GM04504 (cell line): ENCODE measurements at regions not wholly inside any gene's neighbourhood (a gene's known extent, or its start where the extent isn't known, plus 50 kb on each side); places are given as distances from the start of the nearest gene placed in this dataset.

Experiments
- DNase-seq: peaks from one replicate; pipeline ENCODE4 v3.0.0-alpha.2; 2012; ENCODE audit warnings: low read depth

DNA sequence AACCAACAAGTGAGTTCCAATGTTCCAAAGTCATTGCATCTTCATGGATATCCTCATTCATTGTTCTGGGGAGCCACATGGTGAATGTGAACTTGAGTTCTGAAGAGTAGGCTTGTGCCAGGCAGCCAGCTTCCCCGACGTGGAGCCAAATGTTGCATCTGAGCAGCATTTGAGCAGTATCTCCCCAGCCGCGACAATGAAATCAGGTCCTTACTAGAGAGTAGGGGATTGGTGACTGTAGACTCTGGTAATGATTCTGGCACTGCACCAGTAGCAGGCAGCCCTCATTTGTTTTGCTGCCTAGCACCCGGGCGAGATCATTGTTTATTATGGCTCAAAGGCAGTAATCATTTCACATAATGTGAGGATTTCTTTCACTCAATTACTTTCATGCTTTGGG lies 451.4 kb upstream of the C9orf72 start:
- DNase-seq = no peak

DNA sequence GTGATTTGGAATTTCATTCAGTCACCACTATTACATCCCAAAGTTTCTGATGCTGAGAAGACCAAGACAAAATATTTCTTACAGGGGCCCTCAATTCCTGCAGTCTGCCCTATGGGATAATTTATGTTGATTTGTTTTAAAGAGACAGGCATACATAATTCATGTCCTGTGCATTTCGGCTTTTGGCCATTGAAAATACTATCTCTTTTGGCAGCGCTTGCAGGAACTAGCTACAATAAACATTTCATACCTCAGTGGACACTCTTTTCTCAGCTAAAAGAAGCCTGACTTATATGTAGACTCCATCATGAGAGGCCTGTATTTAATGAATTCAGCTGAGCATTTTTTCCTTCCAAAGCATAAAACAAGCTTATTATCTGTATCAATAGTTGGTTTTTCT lies 451.9 kb upstream of the C9orf72 start:
- no peak for DNase-seq

DNA sequence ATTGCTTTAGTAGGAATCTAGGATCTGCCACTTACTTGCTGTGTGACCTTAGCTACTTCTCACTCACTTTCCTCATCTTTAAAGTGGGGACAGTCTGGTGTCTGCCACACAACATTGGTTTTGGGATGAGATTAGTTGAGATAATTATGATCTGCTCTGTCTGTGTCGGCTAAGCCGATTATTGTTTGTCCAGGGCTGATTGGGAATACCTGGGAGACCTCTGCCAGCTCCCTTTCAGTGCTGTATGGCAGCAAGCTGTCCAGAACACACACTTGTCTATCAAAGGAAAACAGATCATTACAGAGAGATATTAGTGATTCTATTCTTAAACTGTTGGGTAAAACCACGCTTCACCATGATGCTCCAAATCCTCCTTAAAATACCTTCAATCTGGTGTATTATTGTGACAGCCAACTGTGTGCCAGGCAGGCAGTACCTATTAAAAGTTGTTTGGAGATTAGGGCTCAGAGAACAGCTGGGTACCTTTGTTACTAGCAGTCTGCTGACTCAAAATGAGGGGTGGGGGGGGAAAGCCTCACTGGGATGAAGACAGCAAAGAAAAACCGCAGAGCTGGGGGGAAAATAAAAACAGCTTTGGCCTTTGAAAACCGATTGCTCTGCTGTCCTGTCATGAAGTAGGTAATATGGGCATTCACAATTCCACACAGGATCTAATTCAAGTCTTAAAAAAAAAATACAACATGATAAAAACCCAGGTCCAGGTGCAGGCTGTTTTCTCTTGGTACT lies 458.4 kb upstream of the C9orf72 start:
- no peak for DNase-seq

DNA sequence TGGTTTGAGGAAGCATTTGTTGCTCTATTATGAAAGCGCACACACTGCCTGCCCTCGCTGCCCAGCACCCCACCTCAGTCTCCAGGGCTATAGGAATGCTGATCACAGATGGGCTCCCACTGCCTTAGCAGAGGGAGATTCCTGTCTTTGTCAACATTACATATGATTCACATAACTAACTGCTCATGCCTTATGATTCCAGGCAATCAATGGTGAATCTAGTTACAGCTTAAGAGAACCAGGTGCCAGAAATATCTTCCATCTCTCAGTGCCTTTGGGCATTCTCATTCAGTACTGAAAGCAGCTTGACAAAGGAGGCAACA lies 458.9 kb upstream of the C9orf72 start:
- no peak for DNase-seq

DNA sequence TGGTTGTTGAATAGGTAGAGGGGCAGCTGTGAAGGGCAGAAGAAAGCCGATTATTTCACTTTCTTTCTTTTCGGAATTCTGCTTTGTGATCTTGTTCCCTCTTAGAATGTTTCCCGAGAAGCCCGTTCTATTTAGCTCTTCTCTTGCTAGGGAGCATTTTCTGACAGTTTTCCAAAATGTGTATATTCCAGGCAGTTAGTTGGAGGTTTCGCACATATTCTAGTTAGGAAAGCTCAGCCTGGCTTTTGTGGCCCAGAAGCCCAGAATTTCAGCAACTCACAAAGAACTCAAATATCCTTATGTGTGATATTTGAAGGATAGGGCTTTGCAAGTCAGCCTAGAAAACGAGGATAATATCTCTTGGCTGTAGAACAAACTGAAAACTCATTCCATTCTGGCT lies 461.0 kb upstream of the C9orf72 start:
- no peak for DNase-seq

DNA sequence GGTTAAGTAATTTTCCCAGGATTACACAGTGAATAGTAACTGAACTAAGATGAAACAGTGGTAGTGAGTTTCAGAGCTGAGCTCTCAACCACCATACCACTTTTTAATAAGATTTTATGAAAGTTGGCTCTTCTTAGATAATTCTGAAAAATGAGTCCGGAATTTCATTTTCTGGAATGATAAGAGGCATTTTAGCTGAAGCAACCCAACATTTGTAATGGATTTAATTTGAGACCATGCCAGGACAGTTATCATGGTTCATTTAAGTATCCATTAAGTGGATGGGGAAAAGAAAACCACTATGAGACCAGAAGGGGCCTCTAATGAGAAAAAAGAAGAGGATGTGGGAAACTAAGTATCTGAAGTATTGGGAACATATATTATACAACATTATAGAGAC lies 464.7 kb upstream of the C9orf72 start:
- DNase-seq = no peak

DNA sequence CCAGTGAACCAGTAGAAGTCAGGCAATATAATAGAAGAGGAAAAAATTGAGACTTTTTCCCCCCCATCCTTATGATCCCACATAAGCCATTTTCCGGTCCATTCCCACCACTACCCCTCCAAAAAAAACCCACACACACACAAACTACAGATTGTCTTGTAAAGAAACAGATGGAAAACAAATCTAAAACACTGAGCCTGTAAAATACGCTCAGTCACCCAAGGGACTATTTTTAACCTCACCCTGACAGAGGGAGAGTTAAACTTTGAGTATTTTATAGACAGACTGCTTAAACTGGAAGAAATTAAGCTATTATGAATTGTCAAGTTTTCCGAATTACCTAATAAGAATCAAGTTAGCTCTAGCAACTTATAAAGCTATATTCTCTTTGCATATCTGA lies 471.8 kb upstream of the C9orf72 start:
- DNase-seq = no peak

DNA sequence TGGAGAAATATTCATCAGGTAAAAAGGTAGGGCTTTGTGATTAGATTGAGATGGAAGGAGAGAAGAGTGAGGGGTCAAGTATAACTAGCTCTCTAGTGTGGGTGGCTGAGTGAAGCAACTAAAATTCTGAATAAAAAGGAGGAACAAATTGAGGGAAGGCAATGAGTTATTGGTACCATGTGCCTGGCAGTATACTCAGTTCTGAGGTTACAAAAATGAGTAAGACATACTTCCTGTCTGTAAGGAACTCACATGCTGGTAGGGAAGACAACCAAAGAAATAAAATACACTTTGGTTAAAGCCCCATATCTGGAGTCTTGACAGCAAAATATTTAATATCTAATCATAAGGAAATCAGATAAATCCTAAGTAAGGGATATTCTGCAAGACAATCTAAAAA lies 476.8 kb upstream of the C9orf72 start:
- no peak for DNase-seq

DNA sequence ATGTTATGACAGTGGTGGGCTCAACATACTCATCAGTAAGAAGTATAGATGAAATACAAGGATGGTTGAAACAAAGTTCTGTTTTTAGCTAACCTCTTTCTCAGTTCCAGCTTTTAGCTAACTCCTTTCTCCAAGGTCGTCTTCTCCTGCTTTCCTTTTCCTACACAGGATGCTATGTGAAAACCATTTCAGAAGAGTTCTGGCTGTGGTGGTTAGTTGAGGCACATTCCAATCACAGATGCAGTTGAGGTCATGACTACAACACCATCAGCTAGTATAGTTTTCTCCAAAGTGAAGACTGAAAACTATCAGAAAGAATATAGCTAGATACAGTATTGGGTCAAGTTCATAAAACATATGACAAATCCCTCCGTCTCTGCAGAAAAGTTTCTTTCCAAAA lies 477.7 kb upstream of the C9orf72 start:
- DNase-seq = no peak

DNA sequence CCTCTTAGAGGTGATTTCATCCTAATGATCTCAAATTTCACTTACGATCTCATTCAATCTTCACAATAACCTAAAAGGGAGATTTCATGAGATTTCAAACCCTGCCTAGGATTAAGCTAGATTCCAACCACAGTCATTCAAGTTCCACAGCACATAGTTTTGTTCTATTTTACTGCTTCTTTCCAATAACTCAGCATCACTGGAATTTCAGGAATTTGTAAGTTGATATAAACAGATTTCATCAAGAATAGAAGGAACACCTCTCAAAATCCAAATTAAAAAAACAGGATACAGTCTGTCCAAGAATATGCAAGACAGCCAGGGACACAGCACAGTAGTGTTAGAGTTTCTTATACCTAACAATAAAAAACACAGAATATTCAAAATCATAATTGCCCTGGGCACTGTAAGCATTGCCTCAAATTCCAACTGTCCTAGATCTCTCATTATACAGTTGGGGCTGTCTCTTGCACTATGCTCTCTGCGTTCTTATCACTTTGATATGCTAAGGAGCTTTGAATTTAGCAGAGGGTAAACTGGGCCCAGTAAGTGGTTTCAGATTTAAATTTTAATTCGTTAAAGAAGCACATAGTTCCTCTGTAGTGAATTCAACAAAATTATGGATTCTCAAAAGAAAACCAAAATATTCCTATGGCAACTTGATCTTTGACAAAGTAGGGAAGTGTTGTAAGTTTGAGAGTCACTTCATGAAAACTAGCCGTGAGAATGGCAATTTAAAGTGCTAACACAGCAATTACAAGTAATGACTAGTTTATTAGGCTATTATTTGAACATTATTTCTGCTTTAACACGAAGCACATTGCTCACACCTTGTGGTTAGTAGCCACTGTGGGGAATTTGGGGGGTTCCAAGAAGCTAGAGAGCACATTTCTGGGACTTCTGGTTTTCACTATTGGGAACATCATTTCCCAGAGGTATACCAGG lies 478.6 kb upstream of the C9orf72 start:
- no peak for DNase-seq

DNA sequence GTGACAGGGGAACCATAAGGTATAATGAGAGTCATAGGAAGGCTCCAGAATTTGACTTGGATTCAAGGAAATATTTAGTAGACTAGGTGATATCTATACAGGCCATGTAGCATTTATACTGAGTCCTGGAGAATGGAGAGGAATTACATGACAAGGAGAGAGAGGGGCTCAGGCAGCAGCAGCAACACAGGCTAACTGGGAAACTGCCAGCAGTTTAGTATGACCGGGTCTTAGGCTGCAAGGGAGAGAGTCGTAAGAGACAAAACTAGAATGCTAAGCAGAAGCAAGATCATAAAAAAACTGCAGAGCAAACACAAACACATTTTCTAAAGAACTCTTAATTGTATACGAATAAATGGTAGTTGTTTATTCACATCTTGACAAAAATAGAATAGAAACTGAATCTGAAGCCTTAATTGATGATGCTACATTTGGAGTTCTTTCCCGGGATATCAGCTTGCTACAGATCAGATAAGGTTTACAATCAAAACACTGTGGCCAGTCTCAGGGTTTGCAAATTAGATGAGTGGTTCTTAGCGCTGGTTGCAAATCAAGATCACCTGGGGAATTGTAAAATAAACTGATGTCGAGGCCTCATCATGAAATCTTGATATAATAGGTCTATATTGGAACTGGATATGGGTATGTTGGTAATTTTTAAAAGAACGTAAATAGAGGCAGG lies 480.0 kb upstream of the C9orf72 start:
- no peak for DNase-seq

DNA sequence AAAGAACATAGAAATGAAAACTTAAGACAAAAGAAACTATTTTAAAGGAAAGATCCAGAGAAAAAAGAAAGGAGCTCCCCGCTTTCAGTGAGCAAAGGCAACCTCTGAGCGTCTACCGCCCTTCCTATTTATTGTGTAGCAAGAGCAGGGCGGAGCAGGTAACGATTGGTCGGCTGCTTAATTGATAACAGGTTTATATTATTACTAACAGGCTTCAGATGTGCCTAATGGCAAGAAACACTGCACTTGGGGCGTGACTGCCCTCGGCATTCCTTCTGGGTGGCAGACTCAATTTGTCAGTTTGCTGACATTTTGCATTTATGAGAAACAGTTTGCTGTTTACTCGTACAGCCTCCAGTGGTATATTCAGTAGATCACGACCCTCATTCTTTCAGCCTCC lies 482.7 kb upstream of the C9orf72 start:
- DNase-seq = no peak

DNA sequence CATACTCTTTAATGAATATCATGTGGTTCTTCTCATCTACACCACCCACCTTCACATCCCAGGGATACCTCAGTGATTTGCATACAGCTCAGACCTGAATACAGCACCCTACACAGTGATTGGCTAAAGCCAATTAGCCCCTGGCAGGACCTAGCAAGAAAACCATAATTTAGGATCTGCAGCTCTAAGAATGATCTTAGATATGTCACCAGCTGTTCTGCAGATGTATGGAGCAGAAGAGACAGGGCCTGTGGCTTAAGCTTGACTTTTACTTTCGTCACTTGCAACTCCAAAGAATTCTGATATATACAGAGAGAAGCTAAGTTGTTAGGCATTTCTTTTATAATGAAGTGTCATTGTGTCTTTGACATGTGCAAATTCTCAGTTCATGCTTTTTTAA lies 483.2 kb upstream of the C9orf72 start:
- no peak for DNase-seq

DNA sequence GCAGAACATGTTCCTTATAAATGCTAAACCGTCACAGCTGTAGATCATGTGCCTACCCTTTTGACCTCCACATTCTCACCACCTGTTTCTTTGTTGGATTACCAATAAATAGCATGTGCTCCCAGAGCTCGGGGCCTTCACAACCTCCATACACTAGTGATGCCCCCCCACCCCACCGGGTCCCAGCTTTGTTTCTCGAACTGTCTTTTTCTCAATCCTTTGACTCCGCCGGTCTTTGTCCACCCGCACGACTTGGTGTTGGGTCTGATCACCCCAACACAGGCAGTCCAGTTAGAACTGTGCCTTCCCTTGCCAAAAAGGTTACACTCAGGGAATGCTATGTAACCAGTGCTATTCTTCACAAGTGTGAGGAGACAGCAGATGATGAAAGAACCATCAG lies 485.9 kb upstream of the C9orf72 start:
- no peak for DNase-seq

DNA sequence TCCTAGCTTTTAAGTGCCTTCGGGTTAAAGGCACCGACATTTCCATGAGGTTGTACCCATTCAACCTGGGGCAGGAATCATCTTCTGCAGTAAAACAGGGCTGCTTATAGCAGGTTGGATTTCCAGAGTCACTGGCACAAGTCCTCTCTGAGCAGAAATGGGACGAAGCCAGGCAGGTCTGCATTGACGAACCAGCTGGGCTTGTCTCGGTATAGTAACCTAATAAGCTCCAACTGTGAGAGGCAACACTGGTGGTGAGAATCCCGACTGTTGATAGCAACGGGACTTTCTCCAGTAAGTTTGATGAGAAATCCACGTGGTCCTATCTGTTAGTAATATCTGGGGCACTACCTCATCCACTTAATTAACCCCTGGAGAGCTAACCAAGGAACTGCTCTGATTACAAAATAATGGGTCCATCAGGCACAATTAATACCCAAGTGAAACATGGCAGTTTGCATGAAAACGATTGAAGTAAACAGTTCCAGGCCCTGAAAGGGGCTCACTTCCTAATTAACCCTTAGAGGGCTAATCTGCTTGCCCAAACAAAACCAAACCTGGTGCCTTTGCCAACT lies 491.0 kb upstream of the C9orf72 start:
- DNase-seq = no peak

DNA sequence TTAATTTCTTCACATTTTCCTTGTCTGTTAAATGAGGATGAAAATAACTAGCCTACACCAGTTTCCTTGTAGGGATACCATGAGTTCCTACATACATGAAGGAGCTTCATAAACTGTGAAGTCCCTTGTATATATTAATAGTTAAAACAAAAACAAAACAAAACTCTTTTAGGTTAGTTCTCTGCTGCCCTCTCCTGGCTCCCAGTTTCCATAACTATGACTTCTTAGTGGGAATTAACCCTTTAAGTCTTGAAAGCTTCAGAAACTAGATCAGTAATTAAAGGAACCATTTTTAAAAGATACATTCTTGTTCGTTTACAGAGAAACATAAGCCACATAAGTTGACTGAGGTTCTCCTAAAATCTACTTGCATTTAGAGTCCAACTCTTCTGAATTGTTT lies 500.0 kb upstream of the C9orf72 start:
- no peak for DNase-seq

DNA sequence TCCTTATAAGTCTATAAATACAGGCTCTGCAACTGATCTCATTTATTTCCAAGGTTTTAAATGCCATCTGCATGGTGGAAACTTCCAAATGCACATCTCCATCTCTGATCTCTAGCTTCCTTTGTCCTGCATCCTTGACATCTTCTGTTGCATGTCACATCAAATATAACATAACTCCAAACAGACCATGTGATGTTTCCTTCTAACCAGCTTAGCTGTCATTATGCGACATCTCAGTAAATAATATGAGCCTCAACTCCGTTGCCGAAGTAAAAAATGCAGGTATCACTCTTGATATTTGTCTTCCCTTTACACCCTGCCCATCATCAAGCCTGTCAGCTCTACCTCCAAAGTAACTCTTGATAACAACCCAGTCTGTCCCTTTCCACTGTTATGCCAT lies 506.4 kb upstream of the C9orf72 start:
- no peak for DNase-seq

DNA sequence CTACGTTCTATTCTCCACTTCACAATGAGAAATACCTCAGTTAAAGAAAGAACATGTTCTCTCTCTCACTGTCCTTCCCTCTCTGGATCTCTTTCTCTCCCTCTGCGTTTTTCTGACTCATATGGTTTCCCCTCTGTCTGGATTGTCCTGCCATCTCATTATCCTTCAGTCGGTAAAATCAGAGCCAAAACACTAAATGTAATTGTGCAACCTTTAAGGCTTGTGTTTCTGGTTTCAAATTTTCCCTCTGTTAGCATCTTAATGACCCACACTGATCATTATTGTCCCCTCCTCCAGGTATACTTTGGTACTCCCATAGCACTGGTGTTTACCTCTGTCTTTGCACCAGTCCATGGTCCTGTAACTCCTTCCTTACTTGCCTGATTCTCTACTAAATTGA lies 509.4 kb upstream of the C9orf72 start:
- no peak for DNase-seq

DNA sequence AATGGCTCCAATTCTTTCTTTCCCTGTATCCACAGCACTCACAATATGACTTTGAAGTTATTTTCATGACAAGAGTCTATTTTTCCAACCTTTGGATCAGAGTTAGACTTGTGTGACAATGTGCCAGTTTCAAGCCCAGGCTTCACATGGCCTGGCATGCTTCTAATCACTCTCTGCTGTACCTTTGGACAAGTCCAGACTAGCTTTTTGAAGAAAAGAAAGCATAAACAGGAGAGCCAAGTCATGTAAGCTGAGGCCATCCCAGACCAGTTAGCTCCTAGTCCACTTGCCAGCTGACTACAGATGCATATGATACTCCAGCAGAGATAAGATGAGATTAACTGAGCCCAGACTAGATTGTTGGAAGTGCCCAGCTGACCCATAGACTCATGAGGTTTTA lies 513.6 kb upstream of the C9orf72 start:
- DNase-seq = no peak

DNA sequence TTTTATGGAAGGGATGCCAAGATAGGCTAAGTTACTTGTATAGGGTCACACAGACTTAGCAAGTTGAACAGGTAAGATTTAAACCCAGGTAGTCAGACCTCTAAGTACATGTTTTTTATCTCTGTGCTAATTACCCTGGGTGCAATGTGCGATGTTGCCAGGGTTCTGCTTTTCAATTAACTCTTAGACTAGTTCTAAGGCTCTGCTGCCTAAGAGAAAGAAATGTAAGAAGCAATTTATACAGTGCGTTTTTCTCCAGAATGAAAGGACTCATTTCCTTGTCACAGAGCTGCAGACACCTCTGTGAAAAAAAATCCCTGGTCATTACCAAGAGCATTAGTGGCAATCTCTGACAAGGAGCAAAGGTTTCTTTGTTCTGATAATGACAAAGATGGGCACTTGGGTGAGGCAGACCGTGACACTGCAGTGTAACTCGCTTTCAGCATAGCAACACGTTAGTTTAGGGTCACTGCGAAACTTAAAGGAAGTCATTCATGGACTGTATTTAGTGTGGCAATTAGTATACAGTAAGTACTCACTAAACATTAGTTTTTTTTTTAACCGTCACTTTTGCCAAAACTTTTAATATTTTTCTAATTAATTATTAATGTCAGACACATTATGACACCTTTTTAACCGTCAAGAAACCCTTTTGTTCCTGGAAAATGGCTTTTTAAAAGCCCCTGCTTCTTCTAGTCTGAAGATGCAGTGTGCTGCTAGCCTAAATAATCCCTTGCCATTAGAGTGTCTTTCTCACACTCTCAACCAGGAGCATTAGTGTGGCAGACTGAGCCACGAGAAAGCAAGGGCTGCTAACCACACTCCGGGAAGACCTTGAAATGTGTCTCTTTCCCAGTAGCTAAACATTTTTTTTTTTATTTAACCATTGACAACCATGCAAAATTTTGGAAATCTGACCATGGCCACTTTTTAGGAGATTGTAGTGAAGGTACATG lies 520.0 kb upstream of the C9orf72 start:
- DNase-seq = no peak

DNA sequence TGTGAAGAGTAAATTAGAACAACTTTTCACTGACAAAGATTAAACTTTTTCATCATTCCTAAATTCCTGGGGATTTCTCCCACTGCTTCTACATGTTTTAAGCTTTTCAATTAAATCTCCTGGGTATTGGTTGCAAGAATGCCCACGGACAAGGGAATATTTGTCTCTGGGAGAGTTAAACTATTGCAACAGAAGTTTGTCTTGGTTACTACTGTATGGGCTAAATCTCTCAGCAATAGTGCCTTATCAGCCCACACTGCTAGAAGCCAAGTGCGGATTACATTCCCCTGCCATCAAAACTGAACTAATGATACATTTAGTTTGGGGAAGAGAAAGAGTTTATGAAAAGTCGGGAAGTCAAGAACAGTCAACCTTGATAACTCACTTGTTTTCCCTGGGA lies 528.2 kb upstream of the C9orf72 start:
- DNase-seq = no peak

DNA sequence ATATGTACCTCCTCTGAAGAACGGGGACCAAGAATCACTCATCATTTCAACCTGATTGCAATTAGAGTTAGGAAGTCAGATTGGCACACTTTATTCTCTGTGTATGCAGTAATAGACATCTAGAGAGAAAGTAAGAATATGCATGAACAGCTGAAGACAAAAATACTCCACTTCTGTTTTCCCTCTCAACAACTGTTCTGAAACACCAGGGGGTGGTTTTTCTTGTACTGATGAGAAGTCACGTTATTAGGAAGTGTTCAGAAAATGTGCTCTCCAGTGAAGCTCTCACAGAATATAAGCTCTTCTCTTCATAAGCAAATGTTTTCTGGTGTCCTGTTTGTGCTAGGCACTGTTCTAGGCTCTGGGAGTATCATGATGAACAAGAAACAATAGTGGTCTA lies 531.7 kb upstream of the C9orf72 start:
- DNase-seq = no peak
